ENCODE measurements at regions not wholly inside any gene's neighbourhood (a gene's known extent, or its start where the extent isn't known, plus 50 kb on each side); places are given as distances from the start of the nearest gene placed in this dataset.

DNA sequence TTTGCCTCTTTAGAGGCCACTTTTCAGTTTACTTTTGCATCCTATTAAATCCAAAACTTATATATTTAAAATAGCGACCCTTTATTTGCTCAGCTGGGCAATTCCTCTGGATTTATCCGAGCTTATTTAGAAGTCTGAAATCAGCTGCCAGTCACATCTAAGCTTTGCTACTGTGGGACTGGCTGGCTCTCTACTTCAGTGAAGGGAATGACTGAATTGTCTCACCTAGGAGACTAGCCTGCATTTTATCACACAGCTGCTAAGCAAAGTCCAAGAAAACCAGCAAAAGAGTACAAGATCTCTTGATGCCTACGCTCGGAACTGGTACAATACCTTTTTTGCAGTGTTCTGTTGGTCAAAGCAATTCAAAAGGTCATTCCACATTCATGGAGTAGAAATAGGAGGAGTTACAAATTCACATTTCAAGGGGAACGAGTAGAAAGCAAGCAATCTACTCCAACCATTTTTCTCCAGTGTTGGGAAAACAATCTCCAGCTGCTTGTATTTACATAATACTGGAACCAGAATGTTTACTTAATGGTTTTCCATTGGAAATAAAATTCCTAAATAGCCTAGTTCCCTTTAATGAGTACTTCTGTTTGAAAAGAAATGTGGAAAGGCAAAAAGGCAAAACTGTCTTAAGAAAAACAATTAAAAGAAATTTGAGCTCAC is 160.2 kb downstream of the MAGEB5 start:
- DNase-seq (ENCODE audit: low read depth, low spot score) = no peak

DNA sequence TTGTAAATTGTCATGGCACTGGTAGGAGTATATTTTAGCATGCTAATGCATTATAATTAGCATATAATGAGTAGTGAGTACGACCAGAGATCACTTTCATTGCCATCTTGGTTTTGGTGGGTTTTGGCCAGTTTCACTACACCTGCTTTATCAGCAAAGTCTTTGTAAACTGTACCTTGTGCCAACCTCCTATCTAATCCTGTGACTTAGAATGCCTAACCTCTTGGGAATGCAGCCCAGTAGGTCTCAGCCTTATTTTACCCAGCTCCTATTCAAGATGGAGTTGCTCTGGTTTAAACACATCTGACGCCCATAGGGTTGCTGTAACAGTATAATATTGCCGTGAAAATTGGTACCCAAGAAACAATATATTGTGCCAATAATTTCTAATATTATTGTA is 159.4 kb downstream of the MAGEB5 start:
- DNase-seq (ENCODE audit: low read depth, low spot score) = no peak

DNA sequence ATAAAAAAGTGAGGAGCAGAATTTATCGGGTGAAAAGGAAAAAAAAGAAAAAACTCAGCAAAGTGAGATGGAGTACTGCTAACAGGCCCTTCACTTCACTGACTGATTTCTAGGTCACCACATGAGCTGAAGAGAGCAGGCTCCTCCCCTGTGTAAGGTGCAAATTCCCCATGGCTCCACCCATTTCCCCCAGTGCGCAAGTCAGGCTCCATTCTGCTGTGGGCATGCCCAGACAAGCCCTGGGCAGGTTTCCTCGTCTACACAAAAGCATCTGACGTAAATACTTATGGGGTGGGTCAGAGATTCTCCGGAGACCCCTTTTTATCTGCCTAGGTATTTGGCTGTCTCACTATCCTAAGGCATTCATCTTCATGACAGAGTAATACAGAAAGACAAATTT is 157.9 kb downstream of the MAGEB5 start:
- DNase-seq (ENCODE audit: low read depth, low spot score) = no peak

DNA sequence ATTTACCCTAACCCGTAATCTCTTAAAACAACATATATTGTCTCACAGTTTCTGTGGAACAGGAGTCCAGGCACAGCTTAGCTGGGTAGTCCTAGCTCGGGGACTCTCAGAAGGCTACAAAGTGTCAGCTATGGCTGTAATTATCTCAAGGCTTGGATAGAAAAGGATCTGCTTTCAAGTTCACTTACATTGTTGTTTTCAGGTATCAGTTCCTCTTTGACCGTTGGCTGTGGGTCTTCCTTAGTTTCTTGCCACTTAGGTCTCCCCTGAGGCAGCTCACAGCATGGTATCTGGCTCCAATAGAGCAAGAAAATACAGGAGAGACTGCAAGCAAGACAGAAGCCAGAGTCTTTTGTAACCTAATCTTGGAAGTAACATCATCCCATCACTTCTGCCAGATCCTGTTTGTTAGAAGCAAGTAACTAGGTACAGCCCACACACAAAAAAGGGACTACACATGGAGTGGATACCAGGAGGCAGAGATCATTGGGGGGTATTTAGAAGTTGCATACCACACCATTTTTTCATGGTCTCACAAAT is 137.0 kb downstream of the MAGEB5 start:
- no peak for DNase-seq (ENCODE audit: low read depth, low spot score)

DNA sequence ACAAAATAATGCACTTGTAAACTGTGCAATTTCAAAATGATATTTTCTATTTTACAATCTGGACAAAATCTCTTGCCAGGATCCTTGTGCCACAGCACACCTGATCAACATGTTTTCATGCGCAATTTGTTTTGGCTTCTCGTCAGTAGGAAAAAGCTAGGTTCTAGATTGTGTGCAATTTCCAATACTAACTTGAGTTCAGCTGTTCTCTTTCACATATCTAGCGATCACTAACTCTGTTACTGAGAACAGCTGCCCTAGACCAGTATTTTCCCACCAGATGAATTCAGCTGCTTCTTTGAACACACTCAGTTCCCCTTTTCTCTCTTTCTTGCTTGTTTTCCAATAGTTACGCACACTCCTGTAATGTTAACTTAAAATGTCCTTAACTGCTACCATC is 131.2 kb downstream of the MAGEB5 start:
- DNase-seq (ENCODE audit: low read depth, low spot score) = no peak

DNA sequence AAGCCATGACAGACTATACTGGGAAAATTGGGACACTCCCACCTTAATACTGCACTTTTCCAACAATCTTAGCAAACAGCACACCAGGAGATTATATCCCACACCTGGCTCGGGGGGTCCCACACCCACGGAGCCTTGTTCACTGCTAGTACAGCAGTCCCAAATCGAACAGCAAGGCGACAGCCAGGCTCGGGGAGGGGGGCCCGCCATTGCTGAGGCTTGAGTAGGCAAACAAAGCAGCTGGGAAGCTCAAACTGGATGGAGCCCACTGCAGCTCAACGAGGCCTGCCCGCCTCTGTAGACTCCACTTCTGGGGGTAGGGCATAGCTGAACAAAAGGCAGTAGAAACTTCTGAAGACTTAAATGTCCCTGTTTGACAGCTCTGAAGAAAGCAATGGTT is 118.3 kb downstream of the MAGEB5 start:
- DNase-seq (ENCODE audit: low read depth, low spot score) = no peak

DNA sequence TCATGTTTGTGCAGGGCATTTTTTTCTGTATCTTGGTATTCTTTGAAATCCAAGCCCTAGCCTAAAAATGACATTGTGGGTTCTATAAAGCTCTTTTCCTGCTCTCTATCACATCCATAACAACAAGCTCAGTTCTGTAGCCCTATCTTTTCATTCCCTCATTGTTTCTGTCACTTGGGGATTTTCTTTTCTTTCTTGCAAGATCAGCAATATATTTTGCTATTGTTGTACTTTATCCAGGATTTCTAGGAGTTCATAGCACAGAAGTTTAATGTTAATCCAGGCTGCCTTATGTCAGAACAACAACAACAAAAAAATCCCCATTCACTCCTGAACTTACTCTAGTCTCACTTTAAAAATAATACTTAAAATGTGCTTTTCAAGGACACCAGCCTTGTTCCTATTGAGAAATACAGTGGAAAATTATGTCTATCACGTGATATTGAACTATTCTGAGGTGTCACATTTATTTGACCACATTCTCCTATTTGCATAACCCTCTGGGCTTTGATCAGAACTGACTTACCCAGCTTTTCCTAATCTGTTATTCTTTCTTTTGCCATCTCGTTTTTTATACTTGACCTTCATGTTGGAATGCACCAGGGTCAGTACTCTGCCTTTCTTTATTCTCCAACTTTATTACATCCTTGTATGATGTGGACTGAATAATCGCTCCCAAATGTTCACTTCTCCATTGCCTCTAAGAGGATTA is 112.8 kb downstream of the MAGEB5 start:
- no peak for DNase-seq (ENCODE audit: low read depth, low spot score)

DNA sequence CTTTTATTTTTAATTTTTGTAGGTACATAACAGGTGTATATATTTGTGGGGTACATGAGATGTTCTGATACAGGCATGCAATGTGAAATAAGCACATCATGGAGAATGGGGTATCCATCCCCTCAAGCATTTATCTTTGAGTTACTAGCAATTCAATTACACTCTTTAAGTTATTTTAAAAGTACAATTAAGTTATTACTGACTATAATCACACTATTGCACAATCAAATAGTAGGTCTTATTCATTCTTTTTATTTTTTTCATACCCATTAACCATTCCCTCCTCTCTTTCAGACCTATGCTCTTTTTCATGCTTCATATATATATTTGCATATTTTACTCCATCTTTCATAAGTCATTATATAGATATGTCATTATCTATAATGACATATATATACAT is 93.3 kb downstream of the MAGEB5 start:
- DNase-seq (ENCODE audit: low read depth, low spot score) = no peak

DNA sequence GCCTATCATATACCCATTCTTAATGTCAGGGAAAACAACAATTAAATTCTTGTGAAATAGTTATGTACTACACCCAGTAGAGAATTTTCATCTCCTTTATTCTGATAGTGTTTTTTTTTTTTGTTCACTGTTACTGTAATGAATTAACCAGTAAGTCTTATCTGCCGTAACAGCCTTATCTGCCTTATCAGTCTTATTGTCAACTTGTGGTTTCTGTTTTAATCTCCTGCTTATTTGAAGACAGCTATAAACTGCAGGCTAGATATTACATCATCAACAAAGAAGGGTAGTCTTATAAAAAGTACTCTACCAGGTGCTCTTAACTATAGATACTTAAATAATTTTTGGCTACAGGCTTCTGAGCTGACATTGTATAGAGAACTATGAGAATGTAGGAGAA is 79.5 kb downstream of the MAGEB5 start:
- DNase-seq (ENCODE audit: low read depth, low spot score) = no peak

DNA sequence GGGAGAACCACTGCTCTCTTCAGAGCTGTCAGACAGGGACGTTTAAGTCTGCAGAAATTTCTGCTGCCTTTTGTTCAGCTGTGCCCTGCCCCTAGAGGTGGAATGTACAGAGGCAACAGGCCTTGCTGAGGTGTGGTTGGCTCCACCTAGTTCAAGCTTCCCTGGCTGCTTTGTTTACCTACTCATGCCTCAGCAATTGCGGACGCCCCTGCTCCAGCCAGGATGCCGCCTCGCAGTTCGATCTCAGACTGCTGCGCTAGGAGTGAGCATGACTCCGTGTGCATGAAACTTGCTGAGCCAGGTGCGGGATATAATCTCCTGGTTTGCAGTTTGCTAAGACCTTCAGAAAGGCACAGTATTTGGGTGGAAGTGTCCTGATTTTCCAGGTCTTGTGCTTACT is 70.9 kb downstream of the MAGEB5 start:
- no peak for DNase-seq (ENCODE audit: low read depth, low spot score)
